HCT116 (cell line): ENCODE measurements at regions not wholly inside any gene's neighbourhood (a gene's known extent, or its start where the extent isn't known, plus 50 kb on each side); places are given as distances from the start of the nearest gene placed in this dataset.

Experiments used
- ATAC-seq: fragments of 200-7000 bp; cut with Tn5 transposase; 2 replicates; pipeline ENCODE4 v1.9.1; 2020; ENCODE audit warnings: mild to moderate bottlenecking, moderate library complexity
- BruUV-seq: library from RNA; stranded (reverse); fragments of 400-500 nt; replicated peaks from 2 replicates; lab custom pipeline; 2021; lab: Mats Ljungman, UMichigan
- CTCF ChIA-PET: fragments of 300-600 bp; sonication (Branson Sonifier 250); formaldehyde crosslinking; loops from one replicate; lab custom pipeline; 2021; ENCODE audit warnings: antibody characterized with exemption; lab: Charles Lee
- POLR2A ChIA-PET: fragments of 300-600, 350-600 bp; sonication (Branson Sonifier 250); formaldehyde crosslinking; loops from one replicate; lab custom pipeline; 2021; ENCODE audit warnings: antibody characterized with exemption; lab: Charles Lee
- RAD21 ChIA-PET, 2 experiments: fragments of 300-600 bp; sonication (Branson Sonifier 250); formaldehyde crosslinking; loops; one replicate each; lab custom pipeline; 2023; ENCODE audit warnings: low total read pairs in 2 of 2; ENCODE audit not compliant: uncharacterized antibody in 2 of 2, unreplicated experiment in 2 of 2, low non-redundant PET in 1 of 2; lab: Charles Lee
- DNase-seq: peaks from one replicate; pipeline ENCODE4 v3.0.0-alpha.2; 2010; ENCODE audit warnings: low read depth, low spot score
- H2AFZ ChIP-seq: fragments of 200-600 bp; shearing (Covaris generic), sonication (generic); 2 replicates; pipeline ENCODE4 v1.6.1; 2017; ENCODE audit warnings: low read depth, mixed run types, mixed read lengths, antibody characterized with exemption, low read length; ENCODE audit not compliant: poor library complexity, severe bottlenecking
- H3K27ac ChIP-seq: 2 replicates; pipeline ENCODE4 v1.5.1; 2012; ENCODE audit warnings: low read depth, low read length
- H3K27me3 ChIP-seq: fragments of 200-600 bp; sonication (generic); 2 replicates; pipeline ENCODE4 v1.6.1; 2016; ENCODE audit warnings: mixed run types, low read length, mixed read lengths; ENCODE audit not compliant: insufficient read depth
- H3K36me3 ChIP-seq, 2 experiments: fragments of 200-500 bp in 1 of 2; fragments of 200-600 bp in 1 of 2; sonication (Bioruptor generic) in 1 of 2; sonication (generic) in 1 of 2; 2 replicates each; pipeline versions ENCODE4 v1.5.1 to v1.6.1; 2014 to 2016; ENCODE audit warnings: low read length in 2 of 2, inconsistent platforms in 1 of 2, mixed read lengths in 1 of 2, mixed run types in 1 of 2; ENCODE audit not compliant: insufficient read depth in 2 of 2, control insufficient read depth in 1 of 2
- H3K4me1 ChIP-seq, 2 experiments: fragments of 200-600 bp in 1 of 2; sonication (generic) in 1 of 2; 2 replicates each; pipeline versions ENCODE4 v1.5.1 to v1.6.1; 2012 to 2017; ENCODE audit warnings: low read length in 2 of 2, inconsistent platforms in 1 of 2, mild to moderate bottlenecking in 1 of 2, mixed read lengths in 1 of 2, mixed run types in 1 of 2, moderate library complexity in 1 of 2; ENCODE audit not compliant: insufficient read depth in 2 of 2, control insufficient read depth in 1 of 2
- H3K4me2 ChIP-seq: fragments of 200-600 bp; sonication (generic); 2 replicates; pipeline ENCODE4 v1.6.1; 2017; ENCODE audit warnings: mixed run types, low read length, mixed read lengths
- H3K4me3 ChIP-seq, 2 experiments: fragments of 200-600 bp in 1 of 2; sonication (generic) in 1 of 2; replicated peaks in 1 of 2; 2 replicates each; pipeline ENCODE4 v1.5.1; 2011 to 2016; ENCODE audit warnings: low read length in 2 of 2, control low read depth in 1 of 2, low read depth in 1 of 2, mild to moderate bottlenecking in 1 of 2, mixed read lengths in 1 of 2, mixed run types in 1 of 2
- H3K79me2 ChIP-seq: fragments of 200-600 bp; sonication (generic); 2 replicates; pipeline ENCODE4 v1.6.1; 2017; ENCODE audit warnings: mild to moderate bottlenecking, mixed run types, low read length, moderate library complexity, mixed read lengths; ENCODE audit not compliant: insufficient read depth
- H3K9ac ChIP-seq: fragments of 200-600 bp; sonication (generic); 2 replicates; pipeline ENCODE4 v1.6.1; 2016; ENCODE audit warnings: low read length, mixed read lengths
- H3K9me2 ChIP-seq: fragments of 200-600 bp; sonication (generic), shearing (Covaris generic); 2 replicates; pipeline ENCODE4 v1.6.1; 2017; ENCODE audit warnings: mixed run types, mild to moderate bottlenecking, moderate library complexity; ENCODE audit not compliant: insufficient read depth
- H3K9me3 ChIP-seq, 2 experiments: fragments of 200-500 bp in 1 of 2; fragments of 200-600 bp in 1 of 2; sonication (Bioruptor generic) in 1 of 2; sonication (generic) in 1 of 2; 2 replicates each; pipeline ENCODE4 v1.6.1; 2014 to 2017; ENCODE audit warnings: low read length in 2 of 2, mixed read lengths in 2 of 2, inconsistent platforms in 1 of 2, low read depth in 1 of 2, mild to moderate bottlenecking in 1 of 2, mixed run types in 1 of 2, moderate library complexity in 1 of 2; ENCODE audit not compliant: control insufficient read depth in 1 of 2, insufficient read depth in 1 of 2
- H4K20me1 ChIP-seq: fragments of 200-600 bp; sonication (generic), shearing (Covaris generic); 2 replicates; pipeline ENCODE4 v1.6.1; 2017; ENCODE audit warnings: mixed run types, mild to moderate bottlenecking, moderate library complexity; ENCODE audit not compliant: insufficient read depth
- EGR1 ChIP-seq: IDR thresholded peaks from 2 replicates; pipeline ENCODE4 v1.6.1; 2012; ENCODE audit warnings: low read depth
- EZH2 ChIP-seq: fragments of 200-600 bp; sonication (generic); IDR thresholded peaks from 2 replicates; pipeline ENCODE4 v1.6.1; 2017; ENCODE audit warnings: antibody characterized with exemption, mixed run types
- FOSL1 ChIP-seq: IDR thresholded peaks from 2 replicates; pipeline ENCODE4 v1.6.1; 2012; ENCODE audit warnings: low read depth
- POLR2AphosphoS5 ChIP-seq: IDR thresholded peaks from 2 replicates; pipeline ENCODE4 v1.6.1; 2011; ENCODE audit warnings: mild to moderate bottlenecking, low read depth, low read length, moderate library complexity
- REST ChIP-seq: IDR thresholded peaks from 2 replicates; pipeline ENCODE4 v1.6.1; 2012; ENCODE audit warnings: low read depth
- SIN3A ChIP-seq: IDR thresholded peaks from 2 replicates; pipeline ENCODE4 v1.6.1; 2012; ENCODE audit warnings: low read depth
- SRF ChIP-seq: IDR thresholded peaks from 2 replicates; pipeline ENCODE4 v1.6.1; 2012; ENCODE audit warnings: low read depth
- YY1 ChIP-seq: IDR thresholded peaks from 2 replicates; pipeline ENCODE4 v1.6.1; 2011; ENCODE audit warnings: low read length, low read depth, moderate library complexity, mild to moderate bottlenecking; ENCODE audit not compliant: insufficient replicate concordance; ENCODE audit errors: extremely low read depth
- ZFX ChIP-seq: fragments of 450-650 bp; IDR thresholded peaks from 2 replicates; pipeline ENCODE4 v1.6.1; 2017
- intact Hi-C: fragments of 100-400 bp; cut with micrococcal nuclease; formaldehyde crosslinking; loops from 2 replicates; pipeline ENCODE4 v1.10.0; 2022
- TF ChIP-seq, protein P1 (sequence below): IDR thresholded peaks from 2 replicates; pipeline ENCODE4 v1.6.1; 2012
- TF ChIP-seq, protein P2 (sequence below), 3 experiments: fragments of 200-600 bp in 1 of 3; sonication (generic) in 1 of 3; IDR thresholded peaks in 2 of 3; conservative IDR thresholded peaks in 1 of 3; 2 replicates each; pipeline ENCODE4 v1.5.1; 2012 to 2017; ENCODE audit warnings: low read depth in 2 of 3, low read length in 2 of 3, antibody characterized with exemption in 1 of 3, borderline replicate concordance in 1 of 3, control low read depth in 1 of 3, mild to moderate bottlenecking in 1 of 3, mixed read lengths in 1 of 3, mixed run types in 1 of 3, moderate library complexity in 1 of 3; ENCODE audit not compliant: insufficient read depth in 1 of 3

GRCh38 chr17:45715787-45716186 is 68.3 kb upstream of the CRHR1 start:
- no peaks in the 10 kb centered on the region for H3K36me3 ChIP-seq
- peaks cover 10 to 11% of the 10 kb centered on the region in 2 experiments for H3K4me1 ChIP-seq
- H3K79me2 ChIP-seq, result no peaks in the 10 kb centered on the region
- no peak overlapping the region for H3K4me2 ChIP-seq
- H3K9ac ChIP-seq, result no peak overlapping the region
- no peak for DNase-seq
- no peak overlapping the region for H3K4me3 ChIP-seq
- ChIA-PET CTCF (no interaction called here), RAD21 (no interaction called here), POLR2A (no interaction called here)
- H3K27ac ChIP-seq, result no peak overlapping the region
- TF ChIP-seq, protein P1, sequence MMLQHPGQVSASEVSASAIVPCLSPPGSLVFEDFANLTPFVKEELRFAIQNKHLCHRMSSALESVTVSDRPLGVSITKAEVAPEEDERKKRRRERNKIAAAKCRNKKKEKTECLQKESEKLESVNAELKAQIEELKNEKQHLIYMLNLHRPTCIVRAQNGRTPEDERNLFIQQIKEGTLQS, result no peak
- TF ChIP-seq FOSL1 (no peak), EGR1 (no peak), ZFX (no peak), REST (no peak), SIN3A (no peak), EZH2 (no peak), POLR2AphosphoS5 (no peak), SRF (no peak), YY1 (no peak)
- TF ChIP-seq, protein P2, sequence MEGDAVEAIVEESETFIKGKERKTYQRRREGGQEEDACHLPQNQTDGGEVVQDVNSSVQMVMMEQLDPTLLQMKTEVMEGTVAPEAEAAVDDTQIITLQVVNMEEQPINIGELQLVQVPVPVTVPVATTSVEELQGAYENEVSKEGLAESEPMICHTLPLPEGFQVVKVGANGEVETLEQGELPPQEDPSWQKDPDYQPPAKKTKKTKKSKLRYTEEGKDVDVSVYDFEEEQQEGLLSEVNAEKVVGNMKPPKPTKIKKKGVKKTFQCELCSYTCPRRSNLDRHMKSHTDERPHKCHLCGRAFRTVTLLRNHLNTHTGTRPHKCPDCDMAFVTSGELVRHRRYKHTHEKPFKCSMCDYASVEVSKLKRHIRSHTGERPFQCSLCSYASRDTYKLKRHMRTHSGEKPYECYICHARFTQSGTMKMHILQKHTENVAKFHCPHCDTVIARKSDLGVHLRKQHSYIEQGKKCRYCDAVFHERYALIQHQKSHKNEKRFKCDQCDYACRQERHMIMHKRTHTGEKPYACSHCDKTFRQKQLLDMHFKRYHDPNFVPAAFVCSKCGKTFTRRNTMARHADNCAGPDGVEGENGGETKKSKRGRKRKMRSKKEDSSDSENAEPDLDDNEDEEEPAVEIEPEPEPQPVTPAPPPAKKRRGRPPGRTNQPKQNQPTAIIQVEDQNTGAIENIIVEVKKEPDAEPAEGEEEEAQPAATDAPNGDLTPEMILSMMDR (IDR thresholded peaks at IDR 0.05 in 2 of 3, conservative IDR thresholded peaks at IDR 0.05 in 1 of 3; ENCODE audit: borderline replicate concordance in 1 of 3, insufficient read depth in 1 of 3, low read depth in 2 of 3, low read length in 2 of 3), result no peak
- H2AFZ ChIP-seq, result no peak overlapping the region
- no peaks in the 10 kb centered on the region for H4K20me1 ChIP-seq
- no peaks in the 10 kb centered on the region for H3K27me3 ChIP-seq
- no peak for ATAC-seq
- intact Hi-C loops, result no loop called here
- no TSS peak for BruUV-seq
- no peaks in the 10 kb centered on the region for H3K9me2 ChIP-seq
- no peaks in the 10 kb centered on the region for H3K9me3 ChIP-seq
